WTC11 (cell line): ENCODE measurements at regions not wholly inside any gene's neighbourhood (a gene's known extent, or its start where the extent isn't known, plus 50 kb on each side); places are given as distances from the start of the nearest gene placed in this dataset.

Experiments used
- JUN ChIP-seq: sonication (generic); formaldehyde crosslinking; IDR thresholded peaks from 2 replicates; pipeline ENCODE4 v1.8.0; 2023; ENCODE audit warnings: mild to moderate bottlenecking, missing genetic modification reagents
- MXD4 ChIP-seq: fragments of 250-450 bp; sonication (Bioruptor Pico); IDR thresholded peaks from 2 replicates; pipeline ENCODE4 v1.8.0; 2021; ENCODE audit warnings: mild to moderate bottlenecking, moderate library complexity, borderline replicate concordance
- TEAD4 ChIP-seq: sonication (generic); formaldehyde crosslinking; IDR thresholded peaks from 2 replicates; pipeline ENCODE4 v1.8.0; 2022; ENCODE audit warnings: mild to moderate bottlenecking, missing genetic modification reagents
- TP53 ChIP-seq: sonication (generic); formaldehyde crosslinking; IDR thresholded peaks from 2 replicates; pipeline ENCODE4 v1.8.1; 2023; ENCODE audit warnings: mild to moderate bottlenecking, missing genetic modification reagents
- TF ChIP-seq, protein P1 (sequence below): fragments of 200-600 bp; IDR thresholded peaks from 2 replicates; pipeline ENCODE4 v1.8.0; 2022; ENCODE audit warnings: antibody characterized with exemption
- TF ChIP-seq, protein P2 (sequence below): sonication (generic); formaldehyde crosslinking; IDR thresholded peaks from 2 replicates; pipeline ENCODE4 v1.8.1; 2023; ENCODE audit warnings: mild to moderate bottlenecking, missing genetic modification reagents, moderate library complexity
- TF ChIP-seq, protein P3 (sequence below): sonication (generic); formaldehyde crosslinking; conservative IDR thresholded peaks from 2 replicates; pipeline ENCODE4 v1.8.1; 2022; ENCODE audit warnings: mild to moderate bottlenecking, missing genetic modification reagents
- TF ChIP-seq, protein P4 (sequence below): sonication (generic); formaldehyde crosslinking; IDR thresholded peaks from 2 replicates; pipeline ENCODE4 v1.8.1; 2022; ENCODE audit warnings: low read depth, missing genetic modification reagents, borderline replicate concordance
- TF ChIP-seq, protein P5 (sequence below): sonication (generic); formaldehyde crosslinking; IDR thresholded peaks from 2 replicates; pipeline ENCODE4 v1.8.1; 2023; ENCODE audit warnings: mild to moderate bottlenecking, moderate library complexity, missing genetic modification reagents

DNA sequence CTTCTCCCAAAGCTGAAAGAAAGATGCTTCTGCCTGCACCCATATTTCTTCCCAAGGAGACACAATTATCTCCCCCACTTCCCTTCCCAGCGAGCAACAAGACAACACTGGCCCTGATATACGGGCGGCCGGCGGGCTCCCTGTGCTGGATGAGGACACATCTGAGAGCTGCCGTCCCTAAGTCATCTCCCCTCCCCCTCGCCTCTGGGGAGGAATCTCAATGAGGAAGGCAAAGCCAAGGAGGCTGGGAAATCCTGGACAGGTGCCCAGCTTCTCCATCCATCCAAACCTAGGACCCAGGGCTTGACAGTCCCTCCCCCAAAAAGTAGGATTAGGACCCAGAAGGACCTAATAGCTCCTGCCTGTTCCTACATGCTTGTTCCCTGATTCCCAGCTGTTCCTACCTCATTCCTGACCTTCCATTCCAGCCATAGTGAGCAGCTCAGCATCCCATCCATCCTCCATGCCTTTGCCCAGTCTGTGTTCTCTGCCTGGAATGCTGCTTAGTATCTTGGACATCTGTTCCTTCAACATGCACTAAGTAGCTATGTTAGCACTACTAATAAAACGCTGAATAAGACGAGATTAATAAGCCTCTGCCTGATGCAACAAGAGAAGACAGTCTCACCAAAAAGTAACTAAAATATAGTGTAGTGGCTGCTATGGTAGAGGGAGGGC is 167.9 kb downstream of the CCT6B start:
- TF ChIP-seq, protein P1, sequence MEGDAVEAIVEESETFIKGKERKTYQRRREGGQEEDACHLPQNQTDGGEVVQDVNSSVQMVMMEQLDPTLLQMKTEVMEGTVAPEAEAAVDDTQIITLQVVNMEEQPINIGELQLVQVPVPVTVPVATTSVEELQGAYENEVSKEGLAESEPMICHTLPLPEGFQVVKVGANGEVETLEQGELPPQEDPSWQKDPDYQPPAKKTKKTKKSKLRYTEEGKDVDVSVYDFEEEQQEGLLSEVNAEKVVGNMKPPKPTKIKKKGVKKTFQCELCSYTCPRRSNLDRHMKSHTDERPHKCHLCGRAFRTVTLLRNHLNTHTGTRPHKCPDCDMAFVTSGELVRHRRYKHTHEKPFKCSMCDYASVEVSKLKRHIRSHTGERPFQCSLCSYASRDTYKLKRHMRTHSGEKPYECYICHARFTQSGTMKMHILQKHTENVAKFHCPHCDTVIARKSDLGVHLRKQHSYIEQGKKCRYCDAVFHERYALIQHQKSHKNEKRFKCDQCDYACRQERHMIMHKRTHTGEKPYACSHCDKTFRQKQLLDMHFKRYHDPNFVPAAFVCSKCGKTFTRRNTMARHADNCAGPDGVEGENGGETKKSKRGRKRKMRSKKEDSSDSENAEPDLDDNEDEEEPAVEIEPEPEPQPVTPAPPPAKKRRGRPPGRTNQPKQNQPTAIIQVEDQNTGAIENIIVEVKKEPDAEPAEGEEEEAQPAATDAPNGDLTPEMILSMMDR, result no peak
- TF ChIP-seq, protein P2, sequence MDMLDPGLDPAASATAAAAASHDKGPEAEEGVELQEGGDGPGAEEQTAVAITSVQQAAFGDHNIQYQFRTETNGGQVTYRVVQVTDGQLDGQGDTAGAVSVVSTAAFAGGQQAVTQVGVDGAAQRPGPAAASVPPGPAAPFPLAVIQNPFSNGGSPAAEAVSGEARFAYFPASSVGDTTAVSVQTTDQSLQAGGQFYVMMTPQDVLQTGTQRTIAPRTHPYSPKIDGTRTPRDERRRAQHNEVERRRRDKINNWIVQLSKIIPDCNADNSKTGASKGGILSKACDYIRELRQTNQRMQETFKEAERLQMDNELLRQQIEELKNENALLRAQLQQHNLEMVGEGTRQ, result no peak
- TF ChIP-seq JUN (CRISPR knock-in tag) (no peak), TEAD4 (no peak), MXD4 (no peak), TP53 (CRISPR knock-in tag) (no peak)
- TF ChIP-seq, protein P3, sequence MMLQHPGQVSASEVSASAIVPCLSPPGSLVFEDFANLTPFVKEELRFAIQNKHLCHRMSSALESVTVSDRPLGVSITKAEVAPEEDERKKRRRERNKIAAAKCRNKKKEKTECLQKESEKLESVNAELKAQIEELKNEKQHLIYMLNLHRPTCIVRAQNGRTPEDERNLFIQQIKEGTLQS (CRISPR knock-in tag), result no peak
- TF ChIP-seq, protein P4, sequence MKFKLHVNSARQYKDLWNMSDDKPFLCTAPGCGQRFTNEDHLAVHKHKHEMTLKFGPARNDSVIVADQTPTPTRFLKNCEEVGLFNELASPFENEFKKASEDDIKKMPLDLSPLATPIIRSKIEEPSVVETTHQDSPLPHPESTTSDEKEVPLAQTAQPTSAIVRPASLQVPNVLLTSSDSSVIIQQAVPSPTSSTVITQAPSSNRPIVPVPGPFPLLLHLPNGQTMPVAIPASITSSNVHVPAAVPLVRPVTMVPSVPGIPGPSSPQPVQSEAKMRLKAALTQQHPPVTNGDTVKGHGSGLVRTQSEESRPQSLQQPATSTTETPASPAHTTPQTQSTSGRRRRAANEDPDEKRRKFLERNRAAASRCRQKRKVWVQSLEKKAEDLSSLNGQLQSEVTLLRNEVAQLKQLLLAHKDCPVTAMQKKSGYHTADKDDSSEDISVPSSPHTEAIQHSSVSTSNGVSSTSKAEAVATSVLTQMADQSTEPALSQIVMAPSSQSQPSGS (CRISPR knock-in tag), result no peak
- TF ChIP-seq, protein P5, sequence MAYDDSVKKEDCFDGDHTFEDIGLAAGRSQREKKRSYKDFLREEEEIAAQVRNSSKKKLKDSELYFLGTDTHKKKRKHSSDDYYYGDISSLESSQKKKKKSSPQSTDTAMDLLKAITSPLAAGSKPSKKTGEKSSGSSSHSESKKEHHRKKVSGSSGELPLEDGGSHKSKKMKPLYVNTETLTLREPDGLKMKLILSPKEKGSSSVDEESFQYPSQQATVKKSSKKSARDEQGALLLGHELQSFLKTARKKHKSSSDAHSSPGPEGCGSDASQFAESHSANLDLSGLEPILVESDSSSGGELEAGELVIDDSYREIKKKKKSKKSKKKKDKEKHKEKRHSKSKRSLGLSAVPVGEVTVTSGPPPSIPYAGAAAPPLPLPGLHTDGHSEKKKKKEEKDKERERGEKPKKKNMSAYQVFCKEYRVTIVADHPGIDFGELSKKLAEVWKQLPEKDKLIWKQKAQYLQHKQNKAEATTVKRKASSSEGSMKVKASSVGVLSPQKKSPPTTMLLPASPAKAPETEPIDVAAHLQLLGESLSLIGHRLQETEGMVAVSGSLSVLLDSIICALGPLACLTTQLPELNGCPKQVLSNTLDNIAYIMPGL (CRISPR knock-in tag), result no peak
